ENCODE measurements at regions not wholly inside any gene's neighbourhood (a gene's known extent, or its start where the extent isn't known, plus 50 kb on each side); places are given as distances from the start of the nearest gene placed in this dataset.

DNA sequence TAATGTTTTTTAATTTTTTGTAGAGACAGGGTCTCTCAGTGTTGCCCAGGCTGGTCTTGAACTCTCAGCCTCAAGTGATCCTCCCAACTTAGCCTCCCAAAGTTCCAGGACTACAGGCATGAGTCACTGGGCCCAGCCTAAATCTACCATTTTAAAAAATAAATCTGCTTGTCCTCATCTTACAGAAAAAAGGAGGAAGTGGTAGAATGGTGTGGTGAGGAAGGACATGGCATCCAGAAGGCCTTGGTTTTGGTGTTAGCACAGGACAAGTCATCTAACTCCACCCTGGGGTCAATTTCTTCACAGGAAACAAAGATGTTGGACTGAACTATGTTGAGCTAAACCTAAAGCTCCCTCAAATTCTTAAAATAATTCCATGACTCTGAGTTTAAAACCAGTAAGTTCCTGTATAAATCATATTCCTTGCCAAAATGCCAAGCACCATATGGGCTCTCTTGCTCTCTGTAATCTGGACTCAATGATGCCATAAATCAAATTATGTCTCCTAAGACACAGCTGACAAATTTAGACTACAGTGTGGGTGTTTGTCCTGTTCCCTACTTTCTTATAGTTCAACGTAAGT lies 253.9 kb upstream of the NOCT start:
- DNase-seq (ENCODE audit: low read depth in 4 of 4, low spot score in 3 of 4), result no peak

- no peak for DNase-seq (ENCODE audit: low read depth in 4 of 4, low spot score in 3 of 4)
Measured at GRCh38 chr4:138759554-138759902, 256.1 kb upstream of the NOCT start.

- no peak for DNase-seq (ENCODE audit: low read depth in 4 of 4, low spot score in 3 of 4)
Measured at GRCh38 chr4:138758876-138759553, 256.6 kb upstream of the NOCT start.

- DNase-seq (ENCODE audit: low read depth in 4 of 4, low spot score in 3 of 4), result no peak
Measured at GRCh38 chr4:138758196-138758595, 257.4 kb upstream of the NOCT start.

DNA sequence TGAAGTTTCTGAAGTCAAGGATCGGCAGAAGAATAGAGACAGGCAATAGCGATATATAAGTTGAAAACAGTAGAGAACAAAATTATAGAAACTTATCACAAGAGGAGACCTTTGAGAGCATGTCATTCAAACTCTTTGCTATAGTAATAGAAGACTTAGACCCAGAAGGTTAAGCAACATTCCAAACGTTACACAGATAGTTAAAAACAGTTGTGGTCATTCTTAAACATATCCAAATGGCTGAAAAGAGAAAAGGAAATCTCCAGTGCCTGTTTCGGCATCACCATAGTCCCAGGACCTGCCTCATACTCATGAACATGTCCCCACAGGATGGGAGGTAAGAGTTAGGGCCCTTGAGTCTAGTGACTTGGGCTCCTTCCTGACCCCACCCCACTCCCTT lies 258.1 kb upstream of the NOCT start:
- DNase-seq (ENCODE audit: low read depth in 4 of 4, low spot score in 3 of 4), result no peak

DNA sequence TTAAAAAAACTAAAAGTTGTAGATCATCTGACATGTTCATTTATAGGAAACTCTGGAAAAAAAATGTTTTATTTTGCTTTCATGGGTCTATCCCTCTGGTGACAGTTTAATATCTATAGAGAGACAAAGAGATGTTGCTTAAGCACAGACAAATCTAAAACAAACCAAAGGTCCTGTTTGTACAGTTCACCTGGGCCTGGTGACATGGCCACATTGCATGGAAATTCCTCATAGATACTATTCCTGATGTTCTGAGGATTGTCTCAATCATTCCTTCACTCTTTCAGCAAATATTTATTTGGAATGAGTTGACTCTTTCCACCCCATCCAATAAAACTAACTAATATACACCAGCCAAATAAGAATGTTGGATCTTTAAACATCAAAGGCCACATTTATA lies 259.1 kb upstream of the NOCT start:
- no peak for DNase-seq (ENCODE audit: low read depth in 4 of 4, low spot score in 3 of 4)

GRCh38 chr4:138751309-138751708 lies 264.3 kb upstream of the NOCT start:
- DNase-seq (ENCODE audit: low read depth in 4 of 4, low spot score in 3 of 4), result no peak

DNA sequence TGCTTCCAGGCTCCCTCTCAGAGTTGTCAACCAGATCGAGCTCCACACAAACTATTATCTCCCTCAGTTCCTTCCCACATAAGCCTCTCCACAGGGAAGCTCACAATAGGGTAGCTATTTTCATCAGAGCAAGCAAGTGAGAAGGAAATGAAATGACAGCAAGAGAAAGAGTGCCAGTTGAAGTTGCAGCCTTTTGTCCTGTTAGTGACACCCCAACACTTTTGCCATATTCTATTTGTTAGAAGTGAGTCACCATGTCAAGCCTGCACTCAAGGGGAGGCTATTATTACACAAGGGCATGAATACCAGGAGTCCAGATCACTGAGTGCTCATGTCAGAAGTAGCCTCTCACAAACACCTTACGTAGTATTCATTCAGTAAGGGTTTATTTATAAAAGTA lies 266.3 kb upstream of the NOCT start:
- DNase-seq (ENCODE audit: low read depth in 4 of 4, low spot score in 3 of 4), result no peak

DNA sequence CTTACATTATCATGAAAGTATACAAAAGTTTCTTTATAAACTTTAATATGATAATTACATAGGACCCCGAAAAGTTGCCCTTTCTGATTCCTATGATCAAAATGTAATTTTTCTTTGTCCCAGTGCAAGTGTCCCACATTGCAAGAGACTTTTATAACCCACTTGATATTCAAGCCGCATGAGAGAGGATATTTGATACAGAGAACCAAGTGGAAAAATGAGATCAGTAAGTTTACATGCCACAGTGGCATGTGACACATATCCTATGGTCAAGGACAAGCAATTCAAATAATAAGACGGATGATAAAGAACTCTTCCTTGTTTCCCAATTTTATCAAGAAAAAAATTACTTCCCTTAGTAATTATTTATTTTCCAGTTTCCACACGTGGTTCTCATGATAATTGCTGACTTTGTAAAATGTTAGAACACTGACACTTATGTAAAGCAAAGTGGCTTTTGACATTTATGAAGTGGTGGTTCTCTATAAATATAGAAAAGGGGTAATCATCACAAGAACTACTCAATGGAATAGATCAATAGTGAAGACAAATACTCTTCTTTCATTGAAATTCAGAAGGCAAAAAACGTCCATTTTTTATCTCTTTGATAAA lies 273.7 kb upstream of the NOCT start:
- DNase-seq (ENCODE audit: low read depth in 4 of 4, low spot score in 3 of 4), result no peak

DNA sequence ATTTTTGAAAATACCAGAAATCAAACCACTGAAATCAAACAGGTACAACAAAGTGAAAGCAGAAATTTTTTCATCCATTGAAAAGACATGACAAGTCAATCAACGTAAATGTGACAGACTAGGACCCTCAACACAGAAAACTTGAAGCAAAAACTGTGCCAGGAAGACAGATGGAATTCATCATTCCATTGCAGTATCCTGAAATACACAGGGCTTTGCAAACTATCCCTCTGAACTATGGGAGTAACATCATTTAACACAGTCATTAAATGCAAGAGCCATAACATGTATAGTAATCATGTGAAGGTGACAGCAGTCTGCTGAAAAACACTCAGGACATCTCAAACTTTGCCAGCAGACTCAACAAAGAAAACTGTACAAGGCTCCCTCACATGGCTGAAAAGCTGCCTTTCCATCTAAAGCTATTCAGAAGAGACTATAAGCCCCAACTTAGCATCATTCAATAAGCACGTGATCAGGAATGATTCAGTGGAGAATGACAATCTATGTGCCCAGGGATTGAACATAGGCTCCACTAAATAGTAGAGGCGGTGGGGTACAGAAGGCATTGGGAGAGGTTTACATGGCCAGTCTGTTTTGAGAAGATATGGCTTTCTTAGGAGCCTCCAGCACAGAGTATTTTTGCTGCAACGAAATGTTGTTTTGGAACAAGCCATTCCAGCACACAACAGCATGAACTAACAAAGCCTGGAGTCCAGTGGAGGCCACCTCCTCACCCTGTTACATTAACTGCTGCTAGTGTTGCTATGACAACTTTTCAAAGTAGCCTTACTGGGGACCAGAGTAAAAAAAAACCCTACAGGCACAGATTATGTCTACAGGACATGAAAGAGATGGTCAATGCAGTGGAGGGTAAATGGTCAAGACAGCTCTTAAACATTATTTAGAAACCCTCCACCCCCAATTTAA lies 274.5 kb upstream of the NOCT start:
- no peak for DNase-seq (ENCODE audit: low read depth in 4 of 4, low spot score in 3 of 4)

DNA sequence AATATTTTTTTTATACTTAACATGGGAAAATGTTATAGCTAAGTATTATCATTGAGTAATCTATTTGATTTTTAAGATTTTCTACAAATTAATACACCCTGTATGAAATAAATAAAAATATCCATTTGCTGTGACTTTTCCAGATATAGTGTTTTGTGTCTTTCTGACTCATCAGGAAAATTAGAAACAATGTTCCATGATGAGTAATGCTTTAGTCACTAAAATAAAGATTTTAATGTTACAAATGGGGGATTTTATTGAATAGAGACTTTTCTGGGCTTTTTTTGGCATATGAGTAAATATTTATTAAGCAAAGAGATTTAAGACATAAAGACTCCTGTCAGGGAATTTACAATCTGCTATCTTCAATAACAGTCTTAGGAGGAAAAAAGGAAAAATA lies 279.2 kb upstream of the NOCT start:
- DNase-seq (ENCODE audit: low read depth in 4 of 4, low spot score in 3 of 4), result no peak

GRCh38 chr4:138734746-138735145 lies 280.8 kb upstream of the NOCT start:
- no peak for DNase-seq (ENCODE audit: low read depth in 4 of 4, low spot score in 3 of 4)

DNA sequence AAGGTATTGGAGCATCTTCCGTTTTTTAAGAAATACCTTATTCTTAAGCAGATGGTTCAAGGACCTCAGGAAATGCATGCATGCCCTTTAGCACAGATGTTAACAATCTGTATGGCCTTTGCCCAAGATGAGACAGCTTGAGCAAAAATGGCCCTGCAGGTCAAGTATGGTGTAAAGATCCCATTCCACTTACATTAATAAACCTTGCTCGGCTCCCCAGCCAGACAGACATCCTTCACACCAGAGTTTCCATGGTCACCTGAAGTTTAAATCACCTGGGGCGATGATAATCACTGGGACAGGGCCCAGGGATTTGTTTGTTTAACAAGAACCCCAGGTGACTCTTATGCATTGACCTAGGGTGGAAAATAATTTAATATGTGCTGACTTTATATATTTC lies 287.0 kb upstream of the NOCT start:
- DNase-seq (ENCODE audit: low read depth in 4 of 4, low spot score in 3 of 4), result no peak

- no peak for DNase-seq (ENCODE audit: low read depth in 4 of 4, low spot score in 3 of 4)
Measured at GRCh38 chr4:138727731-138728130, 287.9 kb upstream of the NOCT start.

DNA sequence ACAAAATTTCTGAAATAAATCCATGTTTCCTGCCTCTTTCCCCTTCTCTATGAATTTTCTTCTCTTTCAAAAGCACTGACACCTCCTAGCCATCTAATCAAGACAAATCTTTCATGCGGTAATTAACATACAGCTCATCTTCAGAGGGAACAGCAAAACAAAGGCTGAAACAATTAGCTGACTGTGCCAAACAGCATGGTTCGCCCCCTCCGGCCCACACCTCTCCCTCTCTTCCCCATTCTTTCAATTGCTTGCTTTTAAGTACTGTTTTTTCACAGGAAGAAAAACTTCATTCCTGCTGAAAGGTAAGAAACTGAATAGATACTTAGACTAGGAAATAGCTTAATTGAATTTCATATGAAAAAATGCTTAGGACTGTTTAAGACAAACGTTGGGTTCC lies 291.1 kb upstream of the NOCT start:
- no peak for DNase-seq (ENCODE audit: low read depth in 4 of 4, low spot score in 3 of 4)

DNA sequence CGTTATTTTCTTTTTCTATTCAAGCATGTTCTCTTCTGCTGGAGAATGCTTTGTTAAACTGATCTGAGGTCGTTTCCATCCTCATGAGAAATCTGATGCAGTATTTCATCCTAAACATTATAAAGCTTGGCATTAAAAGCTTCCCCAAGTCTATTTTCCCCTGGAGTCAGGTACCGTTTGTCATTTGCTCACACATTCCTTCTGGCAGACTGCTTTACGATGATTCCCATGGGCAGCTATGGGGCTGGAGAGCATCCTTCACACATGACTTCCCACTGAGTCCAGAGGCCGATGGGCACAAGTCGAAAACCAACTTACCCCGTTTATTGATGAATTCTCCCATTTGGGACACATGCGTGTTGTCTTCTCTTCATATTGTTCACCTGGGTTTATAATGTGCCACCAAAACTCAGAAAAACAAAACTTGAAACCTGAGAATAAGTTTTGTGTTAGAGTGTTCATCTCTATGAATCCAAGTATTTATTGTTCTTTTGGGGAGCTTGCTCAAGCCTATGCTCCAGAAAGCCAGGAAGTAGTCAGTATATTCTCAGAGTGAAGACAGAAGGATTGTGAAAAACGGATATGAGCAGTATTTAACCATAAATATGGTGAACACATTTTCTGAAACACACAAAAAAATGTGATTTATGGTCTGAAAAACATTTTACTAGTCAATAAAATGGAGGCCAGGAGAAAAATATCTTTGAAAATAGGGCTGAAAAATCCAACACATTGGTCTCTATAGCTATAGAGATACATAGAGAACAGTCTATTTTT lies 298.8 kb upstream of the NOCT start:
- DNase-seq (ENCODE audit: low read depth in 4 of 4, low spot score in 3 of 4), result no peak

DNA sequence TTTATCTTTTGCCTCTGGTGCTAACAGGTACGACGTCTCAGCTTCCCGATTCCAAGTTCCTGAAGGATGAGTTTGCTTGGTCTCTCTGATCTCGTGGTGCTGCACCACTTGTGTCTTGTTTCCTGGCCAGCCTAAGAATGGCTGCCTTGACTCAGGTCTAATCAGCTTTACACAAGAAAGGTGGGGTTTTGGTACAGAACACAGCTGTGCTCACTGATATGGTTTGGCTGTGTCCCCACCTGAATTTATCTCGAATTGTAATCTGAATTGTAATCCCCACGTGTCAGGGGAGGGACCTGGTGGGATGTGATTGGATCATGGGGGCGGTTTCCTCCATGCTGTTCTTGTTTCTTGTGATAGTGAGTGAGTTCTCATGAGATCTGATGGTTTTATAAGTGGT lies 305.3 kb upstream of the NOCT start:
- DNase-seq (ENCODE audit: low read depth in 4 of 4, low spot score in 3 of 4), result no peak

DNA sequence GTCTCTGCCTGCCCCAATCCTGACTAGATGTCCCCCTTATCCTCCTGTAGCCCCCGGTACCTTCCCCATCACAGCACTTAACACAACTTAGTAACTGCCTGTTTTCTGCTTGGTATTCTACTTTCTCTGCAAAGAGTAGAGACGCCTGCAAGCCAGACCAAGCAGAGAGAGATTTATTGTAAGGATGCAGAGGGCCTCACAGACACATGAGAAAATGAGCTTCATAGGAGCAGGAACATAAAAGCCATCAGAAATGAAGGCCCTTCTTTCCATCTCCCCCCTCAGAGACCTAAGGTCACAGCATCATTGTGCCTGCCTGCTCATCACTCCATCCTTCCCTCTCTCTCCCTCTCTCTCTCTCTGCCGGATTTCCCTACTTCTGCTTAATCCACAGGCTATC lies 305.7 kb upstream of the NOCT start:
- DNase-seq (ENCODE audit: low read depth in 4 of 4, low spot score in 3 of 4), result no peak

GRCh38 chr4:138707746-138708677 lies 307.6 kb upstream of the NOCT start:
- no peak for DNase-seq (ENCODE audit: low read depth in 4 of 4, low spot score in 3 of 4)

- DNase-seq (ENCODE audit: low read depth in 4 of 4, low spot score in 3 of 4), result no peak
Measured at GRCh38 chr4:138706201-138706600, 309.4 kb upstream of the NOCT start.
